GM21447 (cell line): ENCODE measurements at regions not wholly inside any gene's neighbourhood (a gene's known extent, or its start where the extent isn't known, plus 50 kb on each side); places are given as distances from the start of the nearest gene placed in this dataset.

Experiments
- ATAC-seq: cut with Tn5 transposase; IDR thresholded peaks from one replicate; pipeline ENCODE4 v1.9.1; 2021; ENCODE audit not compliant: unreplicated experiment

GRCh38 chr16:48949636-48950035, 332.0 kb downstream of the CBLN1 start:
- no peak for ATAC-seq

DNA sequence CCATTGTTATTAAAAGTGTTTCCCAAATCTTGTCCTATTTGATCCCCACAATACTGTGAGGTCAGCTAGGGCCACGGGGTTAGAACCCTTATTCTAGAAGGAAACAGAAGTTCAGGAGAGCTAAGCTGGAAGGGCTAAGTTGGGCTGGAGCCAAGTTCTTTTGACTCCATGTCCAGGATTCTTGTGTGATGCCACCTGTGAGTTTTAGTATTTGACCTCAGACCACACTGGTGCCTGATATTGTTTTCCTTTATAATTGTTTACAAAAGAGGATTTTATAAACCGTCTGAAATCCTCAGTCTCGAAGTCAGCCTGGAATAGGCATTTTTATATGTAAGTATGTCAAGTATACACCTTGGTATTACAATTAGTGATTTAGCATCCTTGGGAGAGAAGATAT, 332.7 kb downstream of the CBLN1 start:
- no peak for ATAC-seq

DNA sequence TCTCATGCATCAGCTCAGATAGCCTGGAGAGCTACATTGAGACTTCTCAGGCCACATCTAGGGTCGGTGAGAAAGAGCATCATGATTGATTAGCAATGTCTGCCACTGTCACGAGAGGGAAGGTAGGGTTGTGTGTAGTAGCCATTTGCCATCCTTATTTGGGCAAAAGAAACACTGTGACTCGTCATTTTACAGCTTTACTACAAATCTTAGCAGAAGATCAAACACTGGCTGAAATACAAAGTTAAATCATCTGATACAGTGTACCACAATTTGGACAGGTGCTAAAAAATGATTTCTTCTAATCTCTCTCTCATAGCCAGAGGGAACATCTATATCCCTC, 334.3 kb downstream of the CBLN1 start:
- ATAC-seq = no peak

DNA sequence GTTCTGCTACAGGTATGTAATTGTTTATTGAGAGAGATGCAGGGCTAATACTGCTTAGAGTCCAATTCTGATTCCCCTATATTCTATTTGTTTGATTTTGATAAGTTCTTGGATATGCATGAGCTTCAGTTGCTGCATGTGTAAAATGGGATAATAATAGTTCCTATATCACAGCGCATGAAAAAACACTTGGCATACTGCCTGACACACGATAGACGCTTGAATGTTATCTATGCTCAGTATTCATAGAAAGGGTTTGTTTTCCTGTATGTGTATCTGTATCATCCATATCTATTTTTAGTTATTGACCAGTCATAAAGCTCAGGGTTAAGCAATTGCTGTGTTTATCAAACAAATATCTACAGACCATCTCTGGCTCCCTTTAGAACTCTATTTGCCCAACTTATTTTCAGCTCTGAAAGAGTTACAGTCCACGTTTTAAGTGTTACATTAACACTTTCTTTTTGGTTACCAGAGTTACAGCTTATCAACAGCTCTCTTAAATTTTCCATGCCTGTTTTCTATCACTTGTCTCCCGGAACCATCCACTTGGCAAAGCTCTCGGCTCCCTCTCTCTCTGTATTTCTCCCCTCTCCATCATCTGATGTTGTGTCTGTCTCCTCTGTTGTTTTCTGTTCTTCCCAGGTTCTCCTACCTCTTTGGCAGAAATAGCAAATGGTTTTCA, 334.8 kb downstream of the CBLN1 start:
- ATAC-seq = no peak

- ATAC-seq = no peak
Observed at GRCh38 chr16:48942996-48943395, 333.0 kb upstream of the N4BP1 start.

GRCh38 chr16:48936811-48937210, 326.8 kb upstream of the N4BP1 start:
- no peak for ATAC-seq

- no peak for ATAC-seq
Observed at GRCh38 chr16:48932216-48932855, 322.4 kb upstream of the N4BP1 start.

GRCh38 chr16:48930951-48931553, 321.1 kb upstream of the N4BP1 start:
- no peak for ATAC-seq

GRCh38 chr16:48919791-48920190, 309.8 kb upstream of the N4BP1 start:
- no peak for ATAC-seq

- no peak for ATAC-seq
Observed at GRCh38 chr16:48918520-48919258, 308.7 kb upstream of the N4BP1 start.

DNA sequence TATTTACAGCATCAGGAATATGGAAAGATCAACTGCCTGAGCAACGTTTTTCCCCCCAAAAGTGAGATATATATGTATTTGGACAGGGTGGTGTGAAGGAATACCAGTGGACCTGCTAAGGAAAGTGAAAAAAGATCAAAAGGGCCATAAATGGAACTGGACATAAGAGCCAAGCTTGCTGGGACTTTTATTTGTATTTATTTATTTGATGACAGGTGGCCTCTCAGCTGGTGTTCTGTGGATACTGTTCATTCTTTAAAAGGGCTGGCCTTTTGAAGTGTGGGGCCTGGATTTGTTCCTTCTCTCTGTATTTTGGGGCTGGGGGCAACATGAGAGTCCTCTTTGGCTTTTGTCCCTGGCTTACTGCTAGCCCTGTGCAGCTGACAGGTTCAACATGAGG, 306.6 kb upstream of the N4BP1 start:
- ATAC-seq = no peak

DNA sequence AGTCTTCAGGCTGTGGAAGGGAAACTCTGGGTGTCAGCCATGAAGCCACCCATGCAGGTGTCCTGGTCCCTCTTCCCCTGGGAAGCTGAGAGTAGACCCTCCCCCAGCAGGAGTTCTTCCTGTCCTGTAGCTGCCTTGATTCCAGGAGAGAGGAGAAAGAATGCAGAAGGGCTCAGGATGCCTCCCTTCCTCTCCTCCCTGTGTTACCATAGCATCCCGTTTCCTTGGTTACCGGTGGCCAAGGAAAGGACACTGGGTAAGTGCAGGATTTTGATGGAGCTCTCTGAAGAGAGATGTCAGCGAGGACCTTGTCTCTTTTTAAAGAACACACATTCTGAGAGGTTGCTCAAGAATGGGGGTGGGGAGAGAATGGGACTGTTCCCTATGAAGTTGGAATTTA, 304.1 kb upstream of the N4BP1 start:
- ATAC-seq = no peak

- no peak for ATAC-seq
Observed at GRCh38 chr16:48913384-48913783, 303.4 kb upstream of the N4BP1 start.

- ATAC-seq = no peak
Observed at GRCh38 chr16:48912360-48912759, 302.4 kb upstream of the N4BP1 start.

DNA sequence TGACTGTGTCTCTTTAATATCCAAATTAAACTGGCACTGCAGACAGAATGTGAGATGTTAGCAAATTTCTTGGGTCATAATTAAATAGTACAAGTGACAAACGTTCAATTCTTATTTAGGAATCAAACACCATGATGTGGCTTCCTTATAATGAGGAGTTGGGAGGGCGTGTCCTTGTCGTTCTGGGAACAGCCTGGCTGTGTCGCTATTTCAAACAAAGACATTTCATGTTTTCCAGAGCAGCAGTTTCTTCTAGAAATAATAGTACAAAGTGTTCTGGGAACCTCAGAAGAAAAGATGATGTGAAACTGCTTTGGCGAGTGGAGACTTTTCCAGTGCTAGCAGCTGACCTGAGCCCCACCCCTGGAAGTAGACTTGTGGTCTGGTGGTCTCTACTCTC, 301.7 kb upstream of the N4BP1 start:
- ATAC-seq = no peak

- no peak for ATAC-seq
Observed at GRCh38 chr16:48910214-48910613, 300.2 kb upstream of the N4BP1 start.

DNA sequence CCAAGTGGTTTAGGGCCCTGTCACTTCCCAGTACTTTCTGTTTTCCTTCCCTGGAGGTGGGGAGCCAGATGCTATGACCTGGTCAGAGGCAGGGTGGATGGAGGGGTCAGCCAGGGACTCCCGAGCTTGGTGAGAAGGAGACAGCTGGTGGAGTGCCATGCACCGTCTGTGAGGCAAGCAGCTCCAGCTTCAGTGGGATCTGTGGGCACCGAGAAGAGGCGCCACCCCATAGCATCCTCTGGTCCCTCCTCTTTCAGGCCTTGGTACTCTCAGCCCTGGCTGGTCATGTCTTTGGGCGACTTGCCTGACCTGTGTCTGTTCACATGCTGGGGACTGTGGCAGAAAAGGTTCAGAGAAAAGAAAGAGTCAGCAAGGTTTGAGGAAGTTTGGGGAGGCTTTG, 299.3 kb upstream of the N4BP1 start:
- ATAC-seq = no peak

DNA sequence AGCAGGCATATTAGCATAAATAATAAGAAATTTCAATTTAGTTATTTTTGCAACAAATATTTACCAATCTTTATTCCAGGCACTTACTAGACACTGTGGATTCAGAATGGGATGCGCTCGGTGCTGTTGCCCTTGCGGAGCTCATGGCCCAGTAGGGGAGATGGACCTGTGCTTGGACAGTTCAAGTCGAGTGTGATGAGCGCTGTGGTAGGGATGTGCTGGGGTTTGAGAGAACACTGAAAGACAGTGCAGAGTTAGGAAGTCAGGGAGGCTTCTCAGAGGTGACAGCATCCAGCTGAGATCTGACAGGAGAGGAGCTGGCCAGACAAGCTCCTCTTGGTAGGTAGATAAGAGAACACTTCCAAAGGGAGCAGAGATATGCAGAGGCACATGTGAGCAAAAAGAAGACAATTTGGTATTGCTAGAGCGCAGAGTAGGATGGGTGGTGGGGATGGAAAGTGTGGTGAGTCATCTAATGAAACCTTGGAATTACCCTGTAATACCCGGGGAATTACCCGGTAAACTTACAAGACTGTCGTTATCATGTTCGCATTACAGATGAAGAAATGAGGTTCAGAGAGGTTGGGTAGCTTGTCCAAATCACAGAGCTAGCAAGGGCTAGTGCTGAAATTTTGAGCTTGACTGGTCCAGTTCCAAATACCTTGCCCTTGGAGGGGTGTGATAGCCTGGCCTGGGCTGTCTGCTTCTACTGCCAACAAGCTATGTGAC, 298.1 kb upstream of the N4BP1 start:
- peak; percentile 66 for ATAC-seq

DNA sequence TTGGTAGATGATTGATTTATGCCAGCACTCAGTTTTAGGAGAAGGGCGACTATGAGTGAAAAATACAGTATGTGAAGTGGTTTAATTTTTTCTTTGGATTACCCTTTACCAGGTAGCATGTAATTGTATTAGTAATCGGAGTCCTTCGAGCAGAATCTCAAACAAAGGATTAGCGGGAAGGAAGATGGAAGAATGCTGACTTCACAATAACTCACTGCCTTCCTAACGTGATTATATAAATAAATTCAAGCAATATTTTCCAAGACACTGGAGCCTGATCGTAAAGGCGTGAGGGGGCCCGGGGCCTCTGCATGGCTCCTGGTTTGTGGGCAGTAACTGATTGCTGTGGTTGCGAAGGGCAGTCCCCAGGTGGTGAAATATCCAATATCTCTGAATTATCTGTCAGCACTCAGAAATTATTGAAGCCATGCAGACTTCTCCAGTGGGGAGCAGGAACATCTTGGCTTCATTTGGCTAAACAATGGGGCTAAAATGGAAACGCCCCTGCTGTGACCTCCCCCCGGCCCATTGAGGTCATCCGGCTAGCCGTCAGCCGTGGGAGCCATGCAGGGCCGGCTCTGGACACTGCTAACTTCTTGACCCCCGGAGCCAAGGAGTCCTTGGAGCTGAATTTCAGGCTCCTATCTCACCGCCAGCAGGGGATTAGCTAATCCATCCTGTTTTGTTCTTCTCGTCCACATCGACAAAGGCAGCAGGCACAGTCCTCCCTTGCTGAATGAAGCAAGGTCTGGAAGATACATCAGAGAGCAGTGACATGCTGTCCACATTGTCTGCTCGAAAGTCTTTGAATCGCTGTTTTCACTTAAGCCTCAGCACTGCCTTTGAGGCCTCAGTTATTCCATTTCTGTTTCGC, 295.9 kb upstream of the N4BP1 start:
- no peak for ATAC-seq

DNA sequence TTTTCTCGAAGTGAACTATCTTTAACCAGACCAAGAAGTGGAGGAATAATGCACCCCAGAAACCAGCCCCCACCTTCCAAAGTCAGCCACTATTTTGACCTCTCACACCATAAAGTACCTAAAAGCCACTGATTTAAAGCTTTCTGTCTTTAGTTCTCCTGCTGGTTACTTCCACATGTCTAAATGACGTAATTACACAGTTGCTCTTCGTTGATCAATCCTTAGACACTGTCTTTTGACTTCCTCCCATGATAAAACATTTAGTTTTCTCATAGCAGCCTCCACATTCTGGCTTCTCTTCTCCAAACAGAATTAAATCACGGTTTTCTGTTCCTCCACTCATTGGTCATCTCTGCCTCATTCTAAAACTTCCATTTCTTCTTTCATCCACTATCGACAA, 294.4 kb upstream of the N4BP1 start:
- ATAC-seq = no peak
